BE2C (cell line): ENCODE measurements at regions not wholly inside any gene's neighbourhood (a gene's known extent, or its start where the extent isn't known, plus 50 kb on each side); places are given as distances from the start of the nearest gene placed in this dataset.

Experiments used
- DNase-seq: peaks from one replicate; pipeline ENCODE4 v3.0.0-alpha.2; 2020
- H3K27me3 ChIP-seq: fragments of 250-450 bp; sonication (Bioruptor Pico); 2 replicates; pipeline ENCODE4 v1.5.1; 2020; ENCODE audit warnings: mild to moderate bottlenecking
- H3K36me3 ChIP-seq: fragments of 250-450 bp; sonication (Bioruptor Pico); 2 replicates; pipeline ENCODE4 v1.5.1; 2020; ENCODE audit warnings: mild to moderate bottlenecking
- H3K4me1 ChIP-seq: fragments of 250-450 bp; sonication (Bioruptor Pico); 2 replicates; pipeline ENCODE4 v1.5.1; 2020
- H3K4me3 ChIP-seq: 2 replicates; pipeline ENCODE4 v1.5.1; 2011; ENCODE audit warnings: low read depth, low read length
- H3K9me3 ChIP-seq: fragments of 250-450 bp; sonication (Bioruptor Pico); 2 replicates; pipeline ENCODE4 v1.5.1; 2020
- CTCF ChIP-seq: IDR thresholded peaks from 2 replicates; pipeline ENCODE4 v1.5.1; 2012; ENCODE audit warnings: mild to moderate bottlenecking, low read depth, low read length

- no peak for TF ChIP-seq CTCF
- Histone ChIP-seq H3K9me3 (no peaks in the 10 kb centered on the region), H3K36me3 (no peaks in the 10 kb centered on the region), H3K4me1 (no peaks in the 10 kb centered on the region), H3K27me3 (peaks cover 3% of the 10 kb centered on the region), H3K4me3 (no peak overlapping the region)
- DNase-seq: no peak
These were observed 352.0 kb downstream of the SOX2 start for GRCh38 chr3:182063742-182064141.

- H3K27me3 ChIP-seq: no peaks in the 10 kb centered on the region; the same call in 1 of the 2 replicates
- no peak for TF ChIP-seq CTCF
- H3K9me3 ChIP-seq: no peaks in the 10 kb centered on the region
- no peaks in the 10 kb centered on the region for H3K4me1 ChIP-seq
- DNase-seq: no peak
- H3K36me3 ChIP-seq: no peaks in the 10 kb centered on the region
- H3K4me3 ChIP-seq: no peak overlapping the region
These were observed 355.7 kb downstream of the SOX2 start for GRCh38 chr3:182067423-182067822.

GRCh38 chr3:182078316-182078715 is 366.6 kb downstream of the SOX2 start:
- Histone ChIP-seq H3K4me1 (no peaks in the 10 kb centered on the region), H3K9me3 (no peaks in the 10 kb centered on the region), H3K36me3 (no peaks in the 10 kb centered on the region), H3K27me3 (peaks cover 19% of the 10 kb centered on the region), H3K4me3 (no peak overlapping the region)
- DNase-seq: no peak
- no peak for TF ChIP-seq CTCF

- no peaks in the 10 kb centered on the region for H3K4me1 ChIP-seq
- H3K4me3 ChIP-seq: no peak overlapping the region
- no peak for DNase-seq
- no peaks in the 10 kb centered on the region for H3K9me3 ChIP-seq
- H3K36me3 ChIP-seq: no peaks in the 10 kb centered on the region
- TF ChIP-seq CTCF: no peak
- peaks cover 19% of the 10 kb centered on the region for H3K27me3 ChIP-seq
These were observed 367.2 kb downstream of the SOX2 start for GRCh38 chr3:182078929-182079328.

GRCh38 chr3:182081096-182081495 is 369.4 kb downstream of the SOX2 start:
- no peak for TF ChIP-seq CTCF
- H3K4me1 ChIP-seq: no peaks in the 10 kb centered on the region
- no peak overlapping the region for H3K4me3 ChIP-seq
- H3K27me3 ChIP-seq: peaks cover 16% of the 10 kb centered on the region
- no peak for DNase-seq
- H3K9me3 ChIP-seq: no peaks in the 10 kb centered on the region
- H3K36me3 ChIP-seq: no peaks in the 10 kb centered on the region

- no peak for DNase-seq
- no peaks in the 10 kb centered on the region for H3K36me3 ChIP-seq
- no peaks in the 10 kb centered on the region for H3K9me3 ChIP-seq
- no peak for TF ChIP-seq CTCF
- no peaks in the 10 kb centered on the region for H3K4me1 ChIP-seq
- no peak overlapping the region for H3K4me3 ChIP-seq
- H3K27me3 ChIP-seq: peaks cover 17% of the 10 kb centered on the region
These were observed 371.4 kb downstream of the SOX2 start for GRCh38 chr3:182083112-182083511.
